GM19438 (cell line): ENCODE measurements at regions not wholly inside any gene's neighbourhood (a gene's known extent, or its start where the extent isn't known, plus 50 kb on each side); places are given as distances from the start of the nearest gene placed in this dataset.

Source experiments
- ATAC-seq: cut with Tn5 transposase; IDR thresholded peaks from one replicate; pipeline ENCODE4 v1.9.1; 2021; ENCODE audit warnings: low read depth; ENCODE audit not compliant: unreplicated experiment

DNA sequence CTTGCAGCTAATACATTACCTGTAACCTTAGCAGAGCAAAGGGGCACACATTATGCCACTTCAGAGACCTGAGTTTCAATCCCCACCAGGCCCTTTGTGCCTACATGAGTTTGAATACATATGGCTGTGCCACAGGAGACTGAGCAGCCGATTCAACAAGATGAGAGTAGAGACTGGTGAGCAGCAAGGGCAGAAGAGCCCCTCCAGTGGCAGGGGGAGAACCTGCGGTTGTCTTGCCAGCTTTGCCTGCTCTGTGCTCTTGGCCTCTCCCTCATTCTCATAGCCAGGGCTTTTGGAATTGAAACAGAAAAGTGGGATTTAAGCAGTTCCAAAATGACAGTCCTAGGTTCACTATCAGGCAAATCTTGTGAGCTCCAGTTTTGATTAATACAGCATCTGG is 52.3 kb upstream of the CLNK start:
- ATAC-seq = no peak

DNA sequence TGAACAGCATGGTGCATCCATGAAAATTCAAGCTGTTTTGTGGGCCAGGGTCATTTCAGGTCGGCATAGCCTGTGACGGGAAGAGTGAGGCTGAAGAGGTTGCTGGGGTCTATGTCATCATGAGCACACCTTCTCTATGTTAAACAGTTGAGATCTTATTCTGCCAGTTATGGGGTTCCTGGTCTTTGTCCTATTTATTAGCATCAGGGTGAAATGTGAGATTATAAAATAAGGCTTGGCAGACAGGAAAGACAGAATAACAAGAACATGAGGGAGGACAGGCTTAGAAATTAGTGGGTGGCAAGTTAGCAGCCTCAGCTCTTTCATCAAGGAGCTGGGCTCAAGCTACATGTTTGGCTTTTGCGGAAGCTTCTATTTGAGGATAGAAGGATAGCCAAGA is 51.7 kb upstream of the CLNK start:
- no peak for ATAC-seq

DNA sequence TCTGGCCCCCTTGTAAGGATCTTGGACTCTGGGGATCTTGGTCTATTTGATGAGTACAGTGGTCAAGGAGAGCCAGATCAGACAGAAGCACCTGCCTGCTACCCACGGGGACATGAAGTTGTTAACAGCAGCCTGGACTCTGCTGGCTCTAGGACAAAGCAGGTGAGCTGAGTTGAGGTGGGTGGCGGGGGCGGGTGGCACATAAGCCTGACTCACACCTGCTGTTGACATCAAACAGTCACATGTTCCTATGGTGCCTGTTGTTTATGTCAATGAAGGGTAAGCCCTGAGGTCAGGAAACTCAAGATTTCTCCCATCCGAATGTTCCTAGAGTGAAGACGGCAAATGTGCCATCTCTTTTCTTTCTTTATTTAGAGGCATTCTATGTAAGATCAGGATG is 50.1 kb upstream of the CLNK start:
- ATAC-seq = no peak
